Neural cell (in vitro differentiated cells): ENCODE measurements at regions not wholly inside any gene's neighbourhood (a gene's known extent, or its start where the extent isn't known, plus 50 kb on each side); places are given as distances from the start of the nearest gene placed in this dataset.

Source experiments
- H2AFZ ChIP-seq: fragments of 200-600, 300-800 bp; sonication (generic), shearing (Covaris generic); 2 replicates; pipeline ENCODE4 v1.6.0; 2014; ENCODE audit warnings: low read depth, mild to moderate bottlenecking, antibody characterized with exemption, low read length, moderate library complexity
- H3F3A ChIP-seq: fragments of 200-600 bp; shearing (Covaris generic); 2 replicates; pipeline ENCODE4 v1.6.1; 2016; ENCODE audit warnings: mild to moderate bottlenecking, moderate library complexity, mixed read lengths, antibody characterized with exemption, low read length; ENCODE audit not compliant: insufficient read depth, poor library complexity, severe bottlenecking
- H3K27ac ChIP-seq: fragments of 200-600, 300-800 bp; sonication (generic), shearing (Covaris generic); 2 replicates; pipeline ENCODE4 v1.5.1; 2014; ENCODE audit warnings: mild to moderate bottlenecking, low read length, moderate library complexity
- H3K27me3 ChIP-seq: fragments of 300-800, 200-600 bp; sonication (generic), shearing (Covaris generic); 2 replicates; pipeline ENCODE4 v1.6.0; 2014; ENCODE audit warnings: mild to moderate bottlenecking, low read depth, low read length, moderate library complexity; ENCODE audit not compliant: insufficient read depth
- H3K36me3 ChIP-seq: fragments of 300-800, 200-600 bp; sonication (generic), shearing (Covaris generic); 2 replicates; pipeline ENCODE4 v1.5.1; 2014; ENCODE audit warnings: mild to moderate bottlenecking, antibody characterized with exemption, low read length, moderate library complexity; ENCODE audit not compliant: insufficient read depth
- H3K4me2 ChIP-seq: fragments of 300-800, 200-600 bp; sonication (generic), shearing (Covaris generic); 2 replicates; pipeline ENCODE4 v1.6.0; 2014; ENCODE audit warnings: mild to moderate bottlenecking, low read length
- H3K4me3 ChIP-seq: fragments of 300-800, 200-600 bp; sonication (generic), shearing (Covaris generic); 2 replicates; pipeline ENCODE4 v1.5.1; 2014; ENCODE audit warnings: mild to moderate bottlenecking, low read length, moderate library complexity
- H3K79me2 ChIP-seq: fragments of 200-600 bp; shearing (Covaris generic); replicated peaks from 2 replicates; pipeline ENCODE4 v1.6.0; 2014; ENCODE audit warnings: mild to moderate bottlenecking, low read length, moderate library complexity; ENCODE audit not compliant: insufficient read depth
- H3K9ac ChIP-seq: fragments of 300-800, 200-600 bp; sonication (generic), shearing (Covaris generic); 2 replicates; pipeline ENCODE4 v1.6.1; 2016; ENCODE audit warnings: mild to moderate bottlenecking, low read length, mixed read lengths
- H3K9me2 ChIP-seq: fragments of 200-600 bp; shearing (Covaris generic); 2 replicates; pipeline ENCODE4 v1.6.1; 2016; ENCODE audit warnings: mild to moderate bottlenecking, low read length, mixed read lengths; ENCODE audit not compliant: insufficient read depth
- H3K9me3 ChIP-seq: fragments of 200-600, 300-800 bp; sonication (generic), shearing (Covaris generic); 2 replicates; pipeline ENCODE4 v1.6.1; 2016; ENCODE audit warnings: mild to moderate bottlenecking, mixed run types, low read length, moderate library complexity, mixed read lengths
- H4K20me1 ChIP-seq: fragments of 200-600 bp; shearing (Covaris generic); 2 replicates; pipeline ENCODE4 v1.6.1; 2016; ENCODE audit warnings: mild to moderate bottlenecking, mixed run types; ENCODE audit not compliant: insufficient read depth
- EP300 ChIP-seq: fragments of 450-650 bp; conservative IDR thresholded peaks from 2 replicates; pipeline ENCODE4 v1.6.1; 2014; ENCODE audit warnings: antibody characterized with exemption, mild to moderate bottlenecking, moderate library complexity; ENCODE audit not compliant: poor library complexity, severe bottlenecking
- EZH2 ChIP-seq: fragments of 200-600, 300-800 bp; shearing (Covaris generic), sonication (generic); IDR thresholded peaks from 2 replicates; pipeline ENCODE4 v1.6.1; 2014; ENCODE audit warnings: antibody characterized with exemption, low read length, borderline replicate concordance, mild to moderate bottlenecking; ENCODE audit not compliant: insufficient read depth, poor library complexity, severe bottlenecking
- MXI1 ChIP-seq: fragments of 450-650 bp; conservative IDR thresholded peaks from 2 replicates; pipeline ENCODE4 v1.6.1; 2014; ENCODE audit warnings: antibody characterized with exemption, mild to moderate bottlenecking; ENCODE audit not compliant: poor library complexity, severe bottlenecking
- POLR2AphosphoS5 ChIP-seq: IDR thresholded peaks from 2 replicates; pipeline ENCODE4 v1.6.1; 2012
- RAD21 ChIP-seq: fragments of 450-650 bp; conservative IDR thresholded peaks from 2 replicates; pipeline ENCODE4 v1.6.1; 2014; ENCODE audit warnings: antibody characterized with exemption, mild to moderate bottlenecking, moderate library complexity
- SMC3 ChIP-seq: fragments of 450-650 bp; conservative IDR thresholded peaks from 2 replicates; pipeline ENCODE4 v1.6.1; 2014; ENCODE audit warnings: antibody characterized with exemption, mild to moderate bottlenecking, moderate library complexity; ENCODE audit not compliant: poor library complexity
- TAF1 ChIP-seq: IDR thresholded peaks from 2 replicates; pipeline ENCODE4 v1.6.1; 2012; ENCODE audit warnings: low read depth
- TF ChIP-seq, protein P1 (sequence below): IDR thresholded peaks from 2 replicates; pipeline ENCODE4 v1.6.1; 2012; ENCODE audit warnings: borderline replicate concordance
- TF ChIP-seq, protein P2 (sequence below): fragments of 450-650 bp; IDR thresholded peaks from 2 replicates; pipeline ENCODE4 v1.5.1; 2014; ENCODE audit warnings: antibody characterized with exemption, mild to moderate bottlenecking, moderate library complexity; ENCODE audit not compliant: poor library complexity, severe bottlenecking

DNA sequence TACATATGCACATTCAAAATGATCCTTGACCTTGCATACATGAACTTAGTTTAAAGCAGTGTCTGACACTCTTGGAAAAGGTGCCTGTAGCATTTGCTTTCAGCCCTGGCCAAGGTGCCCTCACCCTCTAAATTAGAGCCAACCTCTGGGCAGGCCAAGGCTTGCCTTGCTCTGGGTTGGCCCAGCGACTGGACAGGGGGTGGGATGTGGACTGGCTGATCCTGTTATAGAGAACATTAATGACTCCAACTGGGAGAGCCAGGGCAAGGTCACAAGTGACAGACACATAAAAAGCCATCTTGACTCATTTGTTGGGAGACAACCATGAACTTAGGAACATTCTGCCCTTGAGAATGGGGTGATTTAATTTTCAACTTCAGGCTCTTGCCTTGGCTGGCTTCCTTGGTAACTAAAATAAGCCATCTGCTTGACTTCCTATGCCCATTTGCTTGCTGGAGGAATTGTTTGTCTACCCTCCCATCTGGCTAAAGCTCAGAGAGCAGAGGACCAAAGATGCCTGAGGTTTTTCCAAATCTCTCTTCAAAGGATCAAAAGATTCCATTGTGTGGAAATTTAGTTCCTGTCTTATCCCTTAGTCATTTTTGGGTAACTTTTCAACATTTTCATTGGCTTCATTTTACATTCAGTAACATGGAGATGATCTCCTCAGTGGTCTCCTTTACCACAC lies 403.7 kb downstream of the SOX2 start:
- no peaks in the 10 kb centered on the region for H3F3A ChIP-seq
- H3K9ac ChIP-seq = no peak overlapping the region
- H2AFZ ChIP-seq = no peak overlapping the region
- no peaks in the 10 kb centered on the region for H3K27me3 ChIP-seq
- no peak overlapping the region for H3K4me2 ChIP-seq
- H3K79me2 ChIP-seq = no peaks in the 10 kb centered on the region
- H4K20me1 ChIP-seq = no peaks in the 10 kb centered on the region
- H3K9me3 ChIP-seq = no peaks in the 10 kb centered on the region
- H3K27ac ChIP-seq = no peak overlapping the region
- H3K36me3 ChIP-seq = no peaks in the 10 kb centered on the region
- TF ChIP-seq EP300 (no peak), SMC3 (no peak), TAF1 (no peak), MXI1 (no peak), POLR2AphosphoS5 (no peak)
- no peaks in the 10 kb centered on the region for H3K9me2 ChIP-seq
- no peak overlapping the region for H3K4me3 ChIP-seq

DNA sequence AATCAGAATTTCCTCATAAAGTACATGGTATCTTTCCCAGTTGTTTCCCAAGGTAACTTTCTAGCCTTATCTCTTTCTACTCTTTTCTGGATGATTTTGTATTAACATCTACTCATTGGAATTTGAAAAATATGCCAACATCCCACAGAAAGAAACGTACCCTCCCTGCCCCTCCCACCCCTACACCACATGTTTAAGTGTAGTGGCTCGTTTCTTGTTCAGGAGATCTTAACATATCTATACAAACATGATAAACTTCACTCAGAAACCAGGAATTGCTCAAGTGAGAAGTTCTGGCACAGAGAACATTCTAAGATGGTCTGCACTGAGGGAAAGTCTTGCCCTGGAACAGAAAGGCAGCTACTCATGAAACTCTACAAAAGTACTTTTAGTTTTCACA lies 404.7 kb downstream of the SOX2 start:
- H3F3A ChIP-seq = no peaks in the 10 kb centered on the region
- H3K27me3 ChIP-seq = no peaks in the 10 kb centered on the region
- no peaks in the 10 kb centered on the region for H3K36me3 ChIP-seq
- H2AFZ ChIP-seq = no peak overlapping the region
- H3K9me2 ChIP-seq = no peaks in the 10 kb centered on the region
- H3K9me3 ChIP-seq = no peaks in the 10 kb centered on the region
- H4K20me1 ChIP-seq = no peaks in the 10 kb centered on the region
- no peaks in the 10 kb centered on the region for H3K79me2 ChIP-seq
- no peak overlapping the region for H3K27ac ChIP-seq
- H3K9ac ChIP-seq = no peak overlapping the region
- no peak overlapping the region for H3K4me3 ChIP-seq
- H3K4me2 ChIP-seq = no peak overlapping the region
- no peak for TF ChIP-seq RAD21
- TF ChIP-seq, protein P1, sequence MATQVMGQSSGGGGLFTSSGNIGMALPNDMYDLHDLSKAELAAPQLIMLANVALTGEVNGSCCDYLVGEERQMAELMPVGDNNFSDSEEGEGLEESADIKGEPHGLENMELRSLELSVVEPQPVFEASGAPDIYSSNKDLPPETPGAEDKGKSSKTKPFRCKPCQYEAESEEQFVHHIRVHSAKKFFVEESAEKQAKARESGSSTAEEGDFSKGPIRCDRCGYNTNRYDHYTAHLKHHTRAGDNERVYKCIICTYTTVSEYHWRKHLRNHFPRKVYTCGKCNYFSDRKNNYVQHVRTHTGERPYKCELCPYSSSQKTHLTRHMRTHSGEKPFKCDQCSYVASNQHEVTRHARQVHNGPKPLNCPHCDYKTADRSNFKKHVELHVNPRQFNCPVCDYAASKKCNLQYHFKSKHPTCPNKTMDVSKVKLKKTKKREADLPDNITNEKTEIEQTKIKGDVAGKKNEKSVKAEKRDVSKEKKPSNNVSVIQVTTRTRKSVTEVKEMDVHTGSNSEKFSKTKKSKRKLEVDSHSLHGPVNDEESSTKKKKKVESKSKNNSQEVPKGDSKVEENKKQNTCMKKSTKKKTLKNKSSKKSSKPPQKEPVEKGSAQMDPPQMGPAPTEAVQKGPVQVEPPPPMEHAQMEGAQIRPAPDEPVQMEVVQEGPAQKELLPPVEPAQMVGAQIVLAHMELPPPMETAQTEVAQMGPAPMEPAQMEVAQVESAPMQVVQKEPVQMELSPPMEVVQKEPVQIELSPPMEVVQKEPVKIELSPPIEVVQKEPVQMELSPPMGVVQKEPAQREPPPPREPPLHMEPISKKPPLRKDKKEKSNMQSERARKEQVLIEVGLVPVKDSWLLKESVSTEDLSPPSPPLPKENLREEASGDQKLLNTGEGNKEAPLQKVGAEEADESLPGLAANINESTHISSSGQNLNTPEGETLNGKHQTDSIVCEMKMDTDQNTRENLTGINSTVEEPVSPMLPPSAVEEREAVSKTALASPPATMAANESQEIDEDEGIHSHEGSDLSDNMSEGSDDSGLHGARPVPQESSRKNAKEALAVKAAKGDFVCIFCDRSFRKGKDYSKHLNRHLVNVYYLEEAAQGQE = no peak
- no peak for TF ChIP-seq EP300
- TF ChIP-seq SMC3 = no peak
- no peak for TF ChIP-seq EZH2
- TF ChIP-seq TAF1 = no peak
- TF ChIP-seq, protein P2, sequence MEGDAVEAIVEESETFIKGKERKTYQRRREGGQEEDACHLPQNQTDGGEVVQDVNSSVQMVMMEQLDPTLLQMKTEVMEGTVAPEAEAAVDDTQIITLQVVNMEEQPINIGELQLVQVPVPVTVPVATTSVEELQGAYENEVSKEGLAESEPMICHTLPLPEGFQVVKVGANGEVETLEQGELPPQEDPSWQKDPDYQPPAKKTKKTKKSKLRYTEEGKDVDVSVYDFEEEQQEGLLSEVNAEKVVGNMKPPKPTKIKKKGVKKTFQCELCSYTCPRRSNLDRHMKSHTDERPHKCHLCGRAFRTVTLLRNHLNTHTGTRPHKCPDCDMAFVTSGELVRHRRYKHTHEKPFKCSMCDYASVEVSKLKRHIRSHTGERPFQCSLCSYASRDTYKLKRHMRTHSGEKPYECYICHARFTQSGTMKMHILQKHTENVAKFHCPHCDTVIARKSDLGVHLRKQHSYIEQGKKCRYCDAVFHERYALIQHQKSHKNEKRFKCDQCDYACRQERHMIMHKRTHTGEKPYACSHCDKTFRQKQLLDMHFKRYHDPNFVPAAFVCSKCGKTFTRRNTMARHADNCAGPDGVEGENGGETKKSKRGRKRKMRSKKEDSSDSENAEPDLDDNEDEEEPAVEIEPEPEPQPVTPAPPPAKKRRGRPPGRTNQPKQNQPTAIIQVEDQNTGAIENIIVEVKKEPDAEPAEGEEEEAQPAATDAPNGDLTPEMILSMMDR = no peak
- TF ChIP-seq POLR2AphosphoS5 = no peak
- TF ChIP-seq MXI1 = no peak
